Activated B cell treated with CpG ODN at 0.5 μM for 24 hours (primary cell): ENCODE measurements at regions not wholly inside any gene's neighbourhood (a gene's known extent, or its start where the extent isn't known, plus 50 kb on each side); places are given as distances from the start of the nearest gene placed in this dataset.

ENCODE experiments used
- ATAC-seq: fragments of 200-7000 bp; cut with Tn5 transposase; one replicate; pipeline ENCODE4 v1.10.0; 2021; ENCODE audit warnings: low read depth, mild to moderate bottlenecking, moderate library complexity
- CTCF ChIA-PET: fragments of 350-600 bp; sonication (Branson Sonifier 250); formaldehyde crosslinking; loops from one replicate; lab custom pipeline; 2021; ENCODE audit warnings: antibody characterized with exemption; lab: Charles Lee
- POLR2A ChIA-PET: fragments of 350-600 bp; sonication (Branson Sonifier 250); formaldehyde crosslinking; loops from one replicate; lab custom pipeline; 2021; ENCODE audit warnings: antibody characterized with exemption; lab: Charles Lee
- DNase-seq: peaks from one replicate; pipeline ENCODE4 v3.0.0; 2022
- H3K27ac Mint-ChIP-seq: one replicate; pipeline ENCODE4 v1.8.0; 2020; ENCODE audit warnings: mixed read lengths
- H3K27me3 Mint-ChIP-seq: one replicate; pipeline ENCODE4 v1.8.0; 2021; ENCODE audit warnings: mixed read lengths
- H3K36me3 Mint-ChIP-seq: one replicate; pipeline ENCODE4 v1.8.0; 2021; ENCODE audit warnings: low read depth, mixed read lengths
- H3K4me1 Mint-ChIP-seq: one replicate; pipeline ENCODE4 v1.8.0; 2021; ENCODE audit warnings: mixed read lengths
- H3K4me3 Mint-ChIP-seq: one replicate; pipeline ENCODE4 v1.8.0; 2020; ENCODE audit warnings: mild to moderate bottlenecking, mixed read lengths
- H3K9me3 Mint-ChIP-seq: one replicate; pipeline ENCODE4 v1.8.0; 2020; ENCODE audit warnings: mixed read lengths
- CTCF ChIP-seq: fragments of 200-600 bp; IDR thresholded peaks from one replicate; pipeline ENCODE4 v1.8.0; 2022; ENCODE audit warnings: antibody characterized with exemption, mild to moderate bottlenecking
- intact Hi-C: fragments of 100-400 bp; cut with micrococcal nuclease; formaldehyde crosslinking; loops from one replicate; pipeline ENCODE4 v1.15.1; 2024

GRCh38 chr5:60338846-60339245, 361.1 kb downstream of the DEPDC1B start:
- Mint-ChIP-seq H3K4me3 (no peak overlapping the region), H3K27me3 (no peaks in the 10 kb centered on the region), H3K36me3 (no peaks in the 10 kb centered on the region), H3K27ac (no peak overlapping the region), H3K9me3 (no peaks in the 10 kb centered on the region), H3K4me1 (peaks cover 14% of the 10 kb centered on the region)
- TF ChIP-seq CTCF: no peak
- ATAC-seq: no peak
- DNase-seq: no peak
- POLR2A ChIA-PET: no interaction called here
- CTCF ChIA-PET: no interaction called here
- intact Hi-C loops: no loop called here

- ChIA-PET POLR2A (no interaction called here), CTCF (no interaction called here)
- ATAC-seq (no peak), DNase-seq (no peak)
- Mint-ChIP-seq H3K4me3 (no peak overlapping the region), H3K9me3 (no peaks in the 10 kb centered on the region), H3K36me3 (no peaks in the 10 kb centered on the region), H3K27ac (no peak overlapping the region), H3K4me1 (peaks cover 14% of the 10 kb centered on the region), H3K27me3 (no peaks in the 10 kb centered on the region)
- intact Hi-C loops: no loop called here
- TF ChIP-seq CTCF: no peak
These were observed 363.5 kb downstream of the DEPDC1B start for GRCh38 chr5:60336491-60336890.

- H3K36me3 Mint-ChIP-seq: no peaks in the 10 kb centered on the region
- no peak for DNase-seq
- no peak overlapping the region for H3K4me3 Mint-ChIP-seq
- CTCF ChIA-PET: no interaction called here
- peaks cover 13% of the 10 kb centered on the region for H3K4me1 Mint-ChIP-seq
- H3K9me3 Mint-ChIP-seq: no peaks in the 10 kb centered on the region
- intact Hi-C loops: no loop called here
- no peak overlapping the region for H3K27ac Mint-ChIP-seq
- TF ChIP-seq CTCF: no peak
- POLR2A ChIA-PET: no interaction called here
- ATAC-seq: no peak
- H3K27me3 Mint-ChIP-seq: no peaks in the 10 kb centered on the region
These were observed 364.1 kb downstream of the DEPDC1B start for GRCh38 chr5:60335913-60336312.

GRCh38 chr5:60334281-60334713, 365.7 kb downstream of the DEPDC1B start:
- no peak for TF ChIP-seq CTCF
- Mint-ChIP-seq H3K4me3 (no peak overlapping the region), H3K4me1 (peaks cover 5% of the 10 kb centered on the region), H3K27ac (no peak overlapping the region), H3K36me3 (no peaks in the 10 kb centered on the region), H3K27me3 (no peaks in the 10 kb centered on the region), H3K9me3 (peaks cover under 1% of the 10 kb centered on the region)
- DNase-seq: no peak
- ChIA-PET POLR2A (no interaction called here), CTCF (no interaction called here)
- intact Hi-C loops: no loop called here
- ATAC-seq: no peak

GRCh38 chr5:60333005-60333571, 366.9 kb downstream of the DEPDC1B start:
- CTCF ChIA-PET: no interaction called here
- ATAC-seq (no peak), DNase-seq (no peak)
- H3K27me3 Mint-ChIP-seq: no peaks in the 10 kb centered on the region
- TF ChIP-seq CTCF: no peak
- H3K27ac Mint-ChIP-seq: no peak overlapping the region
- H3K4me1 Mint-ChIP-seq: no peaks in the 10 kb centered on the region
- intact Hi-C loops: no loop called here
- H3K9me3 Mint-ChIP-seq: peaks cover 7% of the 10 kb centered on the region
- H3K4me3 Mint-ChIP-seq: no peak overlapping the region
- POLR2A ChIA-PET: no interaction called here
- no peaks in the 10 kb centered on the region for H3K36me3 Mint-ChIP-seq
